ENCODE measurements at regions not wholly inside any gene's neighbourhood (a gene's known extent, or its start where the extent isn't known, plus 50 kb on each side); places are given as distances from the start of the nearest gene placed in this dataset.

DNA sequence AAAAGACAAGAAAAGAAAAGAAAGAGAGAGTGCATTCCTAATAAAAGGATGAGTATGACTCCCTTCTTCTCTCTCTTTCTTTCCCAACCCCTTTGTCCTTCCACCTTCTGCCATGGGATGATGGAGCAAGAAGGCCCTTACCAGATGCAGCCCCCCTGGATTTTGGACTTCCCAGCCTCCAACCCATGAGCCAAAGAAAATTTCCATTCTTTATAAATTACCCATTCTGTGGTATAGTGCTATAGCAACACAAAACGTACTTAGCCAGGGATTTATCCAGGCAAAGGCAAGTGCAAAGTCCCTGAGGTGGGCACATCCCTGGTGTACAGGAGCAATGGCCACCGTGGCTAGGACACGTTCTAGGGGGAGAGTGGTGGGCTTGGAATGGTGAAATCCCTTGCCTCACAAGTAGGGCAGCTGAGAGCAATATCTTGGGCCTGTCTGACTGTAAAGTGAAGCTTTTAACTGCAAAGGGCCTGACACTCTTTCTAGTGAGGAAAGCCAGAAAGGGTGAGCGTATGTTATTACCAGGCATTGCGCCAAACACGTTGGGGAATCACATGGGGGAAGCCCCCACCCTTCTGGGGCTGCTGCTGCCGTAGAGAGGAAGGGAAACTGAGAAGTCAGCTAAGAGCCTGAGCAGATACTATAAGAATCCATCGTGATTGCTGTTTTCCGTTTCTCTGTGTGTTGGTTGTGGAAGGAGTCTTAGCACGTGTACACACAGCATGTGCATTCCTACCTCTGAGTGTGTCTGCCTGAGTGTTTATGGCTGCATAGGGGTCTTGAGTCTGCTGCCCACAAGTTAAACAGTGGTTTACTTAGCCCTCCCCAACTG, 50.7 kb upstream of the SIRPA start:
- TF ChIP-seq, protein P1, sequence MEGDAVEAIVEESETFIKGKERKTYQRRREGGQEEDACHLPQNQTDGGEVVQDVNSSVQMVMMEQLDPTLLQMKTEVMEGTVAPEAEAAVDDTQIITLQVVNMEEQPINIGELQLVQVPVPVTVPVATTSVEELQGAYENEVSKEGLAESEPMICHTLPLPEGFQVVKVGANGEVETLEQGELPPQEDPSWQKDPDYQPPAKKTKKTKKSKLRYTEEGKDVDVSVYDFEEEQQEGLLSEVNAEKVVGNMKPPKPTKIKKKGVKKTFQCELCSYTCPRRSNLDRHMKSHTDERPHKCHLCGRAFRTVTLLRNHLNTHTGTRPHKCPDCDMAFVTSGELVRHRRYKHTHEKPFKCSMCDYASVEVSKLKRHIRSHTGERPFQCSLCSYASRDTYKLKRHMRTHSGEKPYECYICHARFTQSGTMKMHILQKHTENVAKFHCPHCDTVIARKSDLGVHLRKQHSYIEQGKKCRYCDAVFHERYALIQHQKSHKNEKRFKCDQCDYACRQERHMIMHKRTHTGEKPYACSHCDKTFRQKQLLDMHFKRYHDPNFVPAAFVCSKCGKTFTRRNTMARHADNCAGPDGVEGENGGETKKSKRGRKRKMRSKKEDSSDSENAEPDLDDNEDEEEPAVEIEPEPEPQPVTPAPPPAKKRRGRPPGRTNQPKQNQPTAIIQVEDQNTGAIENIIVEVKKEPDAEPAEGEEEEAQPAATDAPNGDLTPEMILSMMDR (conservative IDR thresholded peaks at IDR 0.05; ENCODE audit: low read depth, low read length), result no peak
- no peak for TF ChIP-seq EZH2 (IDR thresholded peaks at IDR 0.05; ENCODE audit: borderline replicate concordance, low read depth, low read length, poor library complexity, severe bottlenecking)
